ENCODE measurements at regions not wholly inside any gene's neighbourhood (a gene's known extent, or its start where the extent isn't known, plus 50 kb on each side); places are given as distances from the start of the nearest gene placed in this dataset.

GRCh38 chr2:46844034-46844433, 71.6 kb downstream of the MCFD2 start:
- H3K9me3 ChIP-seq = no peaks in the 10 kb centered on the region
- DNase-seq = no peak
- WGBS, 2 donors = 98 to 100% methylated on average over 2 of the region's 2 CpGs
- no peak overlapping the region for H3K27ac ChIP-seq
- no peak for ATAC-seq
- intact Hi-C loops (cut with DNase I) = no loop called here
- H3K4me1 ChIP-seq = peaks cover 36% of the 10 kb centered on the region
- no peaks in the 10 kb centered on the region for H3K27me3 ChIP-seq
- no peaks in the 10 kb centered on the region for H3K36me3 ChIP-seq (replicated peaks in 1 of 2; ENCODE audit: insufficient read depth in 1 of 2, low read depth in 2 of 2)
- H3K4me3 ChIP-seq = no peak overlapping the region
- TF ChIP-seq POLR2A (IDR thresholded peaks at IDR 0.05) (no peak), CTCF (IDR thresholded peaks at IDR 0.05) (no peak)

- H3K27me3 ChIP-seq = no peaks in the 10 kb centered on the region
- 74 to 78% methylated on average over 5 of the region's 5 CpGs for WGBS, 2 donors
- DNase-seq = peak in 1 of 4 donors; percentile 1
- ATAC-seq = no peak
- H3K4me1 ChIP-seq = peaks cover 29% of the 10 kb centered on the region
- no peaks in the 10 kb centered on the region for H3K9me3 ChIP-seq
- no peaks in the 10 kb centered on the region for H3K36me3 ChIP-seq (replicated peaks in 1 of 2; ENCODE audit: insufficient read depth in 1 of 2, low read depth in 2 of 2)
- intact Hi-C loops (cut with DNase I) = no loop called here
- TF ChIP-seq CTCF (IDR thresholded peaks at IDR 0.05) (no peak), POLR2A (IDR thresholded peaks at IDR 0.05) (no peak)
- no peak overlapping the region for H3K4me3 ChIP-seq
- H3K27ac ChIP-seq = no peak overlapping the region
These were observed 72.3 kb downstream of the MCFD2 start for GRCh38 chr2:46843316-46843715.

- H3K36me3 ChIP-seq (replicated peaks in 1 of 2; ENCODE audit: insufficient read depth in 1 of 2, low read depth in 2 of 2) = no peaks in the 10 kb centered on the region
- 92 to 94% methylated on average over 7 of the region's 7 CpGs for WGBS, 2 donors
- H3K27ac ChIP-seq = no peak overlapping the region
- intact Hi-C loops (cut with DNase I) = no loop called here
- DNase-seq (peak in 2 of 4 donors; percentile 0 to 7), ATAC-seq (no peak)
- H3K4me3 ChIP-seq = no peak overlapping the region
- no peaks in the 10 kb centered on the region for H3K27me3 ChIP-seq
- TF ChIP-seq POLR2A (IDR thresholded peaks at IDR 0.05) (no peak), CTCF (IDR thresholded peaks at IDR 0.05) (no peak)
- peaks cover 25% of the 10 kb centered on the region for H3K4me1 ChIP-seq
- no peaks in the 10 kb centered on the region for H3K9me3 ChIP-seq
These were observed 72.7 kb downstream of the MCFD2 start for GRCh38 chr2:46842876-46843275.

- TF ChIP-seq POLR2A (IDR thresholded peaks at IDR 0.05) (no peak), CTCF (IDR thresholded peaks at IDR 0.05) (no peak)
- peaks cover 12% of the 10 kb centered on the region for H3K4me1 ChIP-seq
- no peaks in the 10 kb centered on the region for H3K9me3 ChIP-seq
- no peaks in the 10 kb centered on the region for H3K36me3 ChIP-seq (replicated peaks in 1 of 2; ENCODE audit: insufficient read depth in 1 of 2, low read depth in 2 of 2)
- DNase-seq = peak in 2 of 4 donors; percentile 10 to 42
- 50 to 72% methylated on average over 4 of the region's 4 CpGs for WGBS, 2 donors
- H3K4me3 ChIP-seq = no peak overlapping the region
- no peak for ATAC-seq
- no peaks in the 10 kb centered on the region for H3K27me3 ChIP-seq
- intact Hi-C loops (cut with DNase I) = no loop called here
- H3K27ac ChIP-seq = no peak overlapping the region
These were observed 74.0 kb downstream of the MCFD2 start for GRCh38 chr2:46841621-46842020.

- ATAC-seq (no peak), DNase-seq (peak in 1 of 4 donors; percentile 2)
- H3K4me3 ChIP-seq = no peak overlapping the region
- no peaks in the 10 kb centered on the region for H3K4me1 ChIP-seq
- TF ChIP-seq POLR2A (IDR thresholded peaks at IDR 0.05) (no peak), CTCF (IDR thresholded peaks at IDR 0.05) (no peak)
- no peak overlapping the region for H3K27ac ChIP-seq
- H3K36me3 ChIP-seq (replicated peaks in 1 of 2; ENCODE audit: insufficient read depth in 1 of 2, low read depth in 2 of 2) = no peaks in the 10 kb centered on the region
- WGBS, 2 donors = 53 to 68% methylated on average over 3 of the region's 3 CpGs
- no peaks in the 10 kb centered on the region for H3K9me3 ChIP-seq
- no peaks in the 10 kb centered on the region for H3K27me3 ChIP-seq
- intact Hi-C loops (cut with DNase I) = no loop called here
These were observed 76.6 kb downstream of the MCFD2 start for GRCh38 chr2:46839045-46839444.

All from body of pancreas (tissue), 4 donors.